ENCODE measurements at regions not wholly inside any gene's neighbourhood (a gene's known extent, or its start where the extent isn't known, plus 50 kb on each side); places are given as distances from the start of the nearest gene placed in this dataset.

DNA sequence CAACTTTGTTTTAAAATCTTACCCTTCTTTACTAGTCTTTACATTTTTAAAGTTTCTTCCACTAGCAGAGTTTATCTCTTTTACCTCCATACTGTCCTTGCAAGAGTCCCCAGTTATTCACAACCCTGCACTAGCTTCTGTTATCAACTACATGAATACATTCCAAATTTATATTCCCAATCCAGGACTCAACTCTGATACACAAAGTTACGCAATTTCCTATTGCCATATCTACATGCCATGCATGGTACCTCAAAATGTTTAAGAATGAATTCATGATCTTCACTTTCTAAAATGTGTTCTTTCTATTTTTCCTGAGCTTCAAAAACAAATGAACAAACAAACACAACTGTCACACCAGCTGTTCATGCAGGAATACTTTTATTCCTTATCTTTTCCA lies 668.7 kb downstream of the CDH18 start:
- TF ChIP-seq EZH2 (IDR thresholded peaks at IDR 0.05; ENCODE audit: low read length, missing control alignments) = no peak
- TF ChIP-seq, protein P1, sequence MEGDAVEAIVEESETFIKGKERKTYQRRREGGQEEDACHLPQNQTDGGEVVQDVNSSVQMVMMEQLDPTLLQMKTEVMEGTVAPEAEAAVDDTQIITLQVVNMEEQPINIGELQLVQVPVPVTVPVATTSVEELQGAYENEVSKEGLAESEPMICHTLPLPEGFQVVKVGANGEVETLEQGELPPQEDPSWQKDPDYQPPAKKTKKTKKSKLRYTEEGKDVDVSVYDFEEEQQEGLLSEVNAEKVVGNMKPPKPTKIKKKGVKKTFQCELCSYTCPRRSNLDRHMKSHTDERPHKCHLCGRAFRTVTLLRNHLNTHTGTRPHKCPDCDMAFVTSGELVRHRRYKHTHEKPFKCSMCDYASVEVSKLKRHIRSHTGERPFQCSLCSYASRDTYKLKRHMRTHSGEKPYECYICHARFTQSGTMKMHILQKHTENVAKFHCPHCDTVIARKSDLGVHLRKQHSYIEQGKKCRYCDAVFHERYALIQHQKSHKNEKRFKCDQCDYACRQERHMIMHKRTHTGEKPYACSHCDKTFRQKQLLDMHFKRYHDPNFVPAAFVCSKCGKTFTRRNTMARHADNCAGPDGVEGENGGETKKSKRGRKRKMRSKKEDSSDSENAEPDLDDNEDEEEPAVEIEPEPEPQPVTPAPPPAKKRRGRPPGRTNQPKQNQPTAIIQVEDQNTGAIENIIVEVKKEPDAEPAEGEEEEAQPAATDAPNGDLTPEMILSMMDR (conservative IDR thresholded peaks at IDR 0.05 in 1 of 2, IDR thresholded peaks at IDR 0.05 in 1 of 2; ENCODE audit: low read depth in 1 of 2, low read length in 2 of 2) = no peak
